Right ventricle myocardium inferior (tissue), 1 donor: ENCODE measurements at regions not wholly inside any gene's neighbourhood (a gene's known extent, or its start where the extent isn't known, plus 50 kb on each side); places are given as distances from the start of the nearest gene placed in this dataset.
A peak's percentile ranks its signal among the peaks of the same experiment; 100 is the strongest.

Experiments
- ATAC-seq: fragments of 200-7000 bp; cut with Tn5 transposase; one replicate; pipeline ENCODE4 v1.9.1; 2020; ENCODE audit warnings: mild to moderate bottlenecking, moderate library complexity
- DNase-seq: peaks from one replicate; pipeline ENCODE4 v3.0.0; 2021; ENCODE audit errors: missing footprints
- intact Hi-C: fragments of 100-400 bp; cut with DNase I; formaldehyde crosslinking; loops from one replicate; pipeline ENCODE4 v1.11.0; 2022
- donor health status: DM: no; HTN: yes; CAD: no; lungs with severe emphysema.

GRCh38 chr7:94054130-94054529 lies 50.0 kb upstream of the BET1 start:
- ATAC-seq (no peak), DNase-seq (no peak)
- intact Hi-C loops, result no loop called here

GRCh38 chr7:94055963-94056362 lies 51.8 kb upstream of the BET1 start:
- ATAC-seq, result no peak
- DNase-seq, result no peak
- intact Hi-C loops, result no loop called here

GRCh38 chr7:94056796-94057207 lies 52.6 kb upstream of the BET1 start:
- no peak for ATAC-seq
- DNase-seq, result no peak
- intact Hi-C loops, result no loop called here

GRCh38 chr7:94057955-94058354 lies 53.8 kb upstream of the BET1 start:
- DNase-seq, result no peak
- intact Hi-C loops, result no loop called here
- no peak for ATAC-seq

GRCh38 chr7:94059746-94060145 lies 55.6 kb upstream of the BET1 start:
- ATAC-seq (no peak), DNase-seq (no peak)
- intact Hi-C loops, result no loop called here

GRCh38 chr7:94060752-94061151 lies 56.6 kb upstream of the BET1 start:
- no peak for DNase-seq
- ATAC-seq, result no peak
- intact Hi-C loops, result no loop called here

- DNase-seq (no peak), ATAC-seq (no peak)
- intact Hi-C loops, result no loop called here
Measured at GRCh38 chr7:94061326-94061725, 57.2 kb upstream of the BET1 start.

GRCh38 chr7:94062372-94062771 lies 58.2 kb upstream of the BET1 start:
- intact Hi-C loops, result no loop called here

GRCh38 chr7:94064541-94065191 lies 60.5 kb upstream of the BET1 start:
- DNase-seq (no peak), ATAC-seq (no peak)
- intact Hi-C loops, result no loop called here

More at GRCh38 chr7:94062372-94062771, 58.2 kb upstream of the BET1 start:
- no peak for DNase-seq
- ATAC-seq, result no peak

GRCh38 chr7:94067047-94067446 lies 62.9 kb upstream of the BET1 start:
- intact Hi-C loops, result no loop called here
- DNase-seq (no peak), ATAC-seq (no peak)

- ATAC-seq (no peak), DNase-seq (no peak)
- intact Hi-C loops, result no loop called here
Measured at GRCh38 chr7:94067506-94067905, 63.4 kb upstream of the BET1 start.

GRCh38 chr7:94069162-94069739 lies 65.1 kb upstream of the BET1 start:
- ATAC-seq (no peak), DNase-seq (no peak)
- intact Hi-C loops, result no loop called here

- intact Hi-C loops, result loop anchor here (10.0 kb wide), 2 partner anchors 276 to 456 kb away; no protein-coding TSS in a partner anchor
- ATAC-seq (no peak), DNase-seq (no peak)
Measured at GRCh38 chr7:94080551-94080950, 76.4 kb upstream of the BET1 start.

GRCh38 chr7:94082126-94082525 lies 78.0 kb upstream of the BET1 start:
- DNase-seq (no peak), ATAC-seq (no peak)
- intact Hi-C loops, result loop anchor here (10.0 kb wide), 2 partner anchors 277 to 457 kb away; no protein-coding TSS in a partner anchor

- DNase-seq, result no peak
- ATAC-seq, result peak; percentile 69
- intact Hi-C loops, result loop anchor here (2.0 to 10.0 kb wide), 4 partner anchors 185 to 463 kb away; no protein-coding TSS in a partner anchor
Measured at GRCh38 chr7:94087664-94088352, 83.7 kb upstream of the BET1 start.

GRCh38 chr7:94088560-94088959 lies 84.4 kb upstream of the BET1 start:
- no peak for ATAC-seq
- intact Hi-C loops, result loop anchor here (5.0 to 10.0 kb wide), 3 partner anchors 284 to 464 kb away; no protein-coding TSS in a partner anchor
- no peak for DNase-seq

GRCh38 chr7:94089806-94090205 lies 85.7 kb upstream of the BET1 start:
- DNase-seq (no peak), ATAC-seq (no peak)
- intact Hi-C loops, result loop anchor here (5.0 to 10.0 kb wide), 3 partner anchors 285 to 465 kb away; no protein-coding TSS in a partner anchor

- intact Hi-C loops, result no loop called here
- DNase-seq (no peak), ATAC-seq (no peak)
Measured at GRCh38 chr7:94092980-94093379, 88.8 kb upstream of the BET1 start.

- DNase-seq (no peak), ATAC-seq (no peak)
- intact Hi-C loops, result no loop called here
Measured at GRCh38 chr7:94094298-94094697, 90.1 kb upstream of the BET1 start.
